RWPE1 (cell line): ENCODE measurements at regions not wholly inside any gene's neighbourhood (a gene's known extent, or its start where the extent isn't known, plus 50 kb on each side); places are given as distances from the start of the nearest gene placed in this dataset.

Experiments
- CTCF ChIA-PET: fragments of 350-600 bp; sonication (Branson Sonifier 250); formaldehyde crosslinking; extraction: SDS; loops from one replicate; lab custom pipeline; 2021; lab: Yijun Ruan, JAX
- POLR2A ChIA-PET: fragments of 400-600 bp; formaldehyde crosslinking; extraction: SDS; loops from one replicate; lab custom pipeline; 2020; ENCODE audit warnings: antibody characterized with exemption; ENCODE audit not compliant: low non-redundant PET; lab: Yijun Ruan, JAX
- DNase-seq: peaks from one replicate; pipeline ENCODE4 v3.0.0; 2012; ENCODE audit warnings: low spot score
- H3K27ac ChIP-seq: fragments of 450-650 bp; 2 replicates; pipeline ENCODE4 v1.5.1; 2017
- CTCF ChIP-seq: fragments of 450-650 bp; conservative IDR thresholded peaks from 2 replicates; pipeline ENCODE4 v1.5.1; 2017; ENCODE audit warnings: low read depth, mild to moderate bottlenecking

GRCh38 chr11:121755906-121756305 is 303.1 kb upstream of the SORL1-AS1 start:
- H3K27ac ChIP-seq: no peak overlapping the region
- no peak for DNase-seq
- ChIA-PET POLR2A (no interaction called here), CTCF (no interaction called here)
- no peak for TF ChIP-seq CTCF

GRCh38 chr11:121755191-121755590 is 302.4 kb upstream of the SORL1-AS1 start:
- DNase-seq: no peak
- TF ChIP-seq CTCF: no peak
- no peak overlapping the region for H3K27ac ChIP-seq
- CTCF ChIA-PET: no interaction called here
- POLR2A ChIA-PET: no interaction called here

- no peak overlapping the region for H3K27ac ChIP-seq
- ChIA-PET POLR2A (no interaction called here), CTCF (interaction anchor here (0.7 kb wide), 1 partner anchor 346 kb away, joined by 3 read pairs; no protein-coding TSS in a partner anchor)
- no peak for DNase-seq
- TF ChIP-seq CTCF: no peak
Measured at GRCh38 chr11:121754598-121754997, 301.8 kb upstream of the SORL1-AS1 start.

GRCh38 chr11:121749691-121750090 is 296.9 kb upstream of the SORL1-AS1 start:
- ChIA-PET CTCF (interaction anchor here (0.6 kb wide), 1 partner anchor 1971 kb away, joined by 3 read pairs; no protein-coding TSS in a partner anchor), POLR2A (no interaction called here)
- TF ChIP-seq CTCF: no peak
- no peak overlapping the region for H3K27ac ChIP-seq
- no peak for DNase-seq

- no peak for TF ChIP-seq CTCF
- H3K27ac ChIP-seq: no peak overlapping the region
- no peak for DNase-seq
- CTCF ChIA-PET: no interaction called here
- POLR2A ChIA-PET: no interaction called here
Measured at GRCh38 chr11:121748068-121748467, 295.3 kb upstream of the SORL1-AS1 start.

- no peak for TF ChIP-seq CTCF
- POLR2A ChIA-PET: no interaction called here
- H3K27ac ChIP-seq: no peak overlapping the region
- no peak for DNase-seq
- CTCF ChIA-PET: no interaction called here
Measured at GRCh38 chr11:121743285-121743684, 290.5 kb upstream of the SORL1-AS1 start.
